ACC112 (cell line): ENCODE measurements at regions not wholly inside any gene's neighbourhood (a gene's known extent, or its start where the extent isn't known, plus 50 kb on each side); places are given as distances from the start of the nearest gene placed in this dataset.
A peak's percentile ranks its signal among the peaks of the same experiment; 100 is the strongest.

Source experiments
- H2AFZ ChIP-seq: fragments of 200-600 bp; sonication (generic); one replicate; pipeline ENCODE4 v1.6.0; 2017; ENCODE audit warnings: antibody characterized with exemption, low read length; ENCODE audit not compliant: unreplicated experiment
- H3K27ac ChIP-seq: fragments of 200-600 bp; sonication (generic); 2 replicates; pipeline ENCODE4 v1.5.1; 2014; ENCODE audit warnings: low read depth, mild to moderate bottlenecking, antibody characterized with exemption, low read length, moderate library complexity
- H3K27me3 ChIP-seq: fragments of 200-600 bp; sonication (generic); 2 replicates; pipeline ENCODE4 v1.6.1; 2014; ENCODE audit warnings: mild to moderate bottlenecking, antibody characterized with exemption, low read length, moderate library complexity, mixed read lengths; ENCODE audit not compliant: insufficient read depth
- H3K36me3 ChIP-seq: fragments of 200-600 bp; sonication (generic); 2 replicates; pipeline ENCODE4 v1.6.1; 2016; ENCODE audit warnings: mild to moderate bottlenecking, antibody characterized with exemption, low read length, moderate library complexity, mixed read lengths; ENCODE audit not compliant: insufficient read depth
- H3K4me1 ChIP-seq: fragments of 200-600 bp; sonication (generic); one replicate; pipeline ENCODE4 v1.6.1; 2016; ENCODE audit warnings: low read length, mixed read lengths; ENCODE audit not compliant: insufficient read depth, unreplicated experiment, control insufficient read depth
- H3K4me3 ChIP-seq: fragments of 200-600 bp; sonication (generic); 2 replicates; pipeline ENCODE4 v1.5.1; 2014; ENCODE audit warnings: mild to moderate bottlenecking, low read depth, low read length
- H3K79me2 ChIP-seq: fragments of 200-600 bp; sonication (generic); one replicate; pipeline ENCODE4 v1.6.0; 2016; ENCODE audit warnings: low read length; ENCODE audit not compliant: control insufficient read depth, unreplicated experiment, insufficient read depth

- no peak overlapping the region for H3K4me3 ChIP-seq
- H3K36me3 ChIP-seq: no peaks in the 10 kb centered on the region
- H3K4me1 ChIP-seq: peaks cover 8% of the 10 kb centered on the region
- no peak overlapping the region for H2AFZ ChIP-seq
- no peak overlapping the region for H3K27ac ChIP-seq
- H3K79me2 ChIP-seq: no peaks in the 10 kb centered on the region
- H3K27me3 ChIP-seq: no peaks in the 10 kb centered on the region
Measured at GRCh38 chr6:111957623-111958315, 84.5 kb upstream of the FYN start.

DNA sequence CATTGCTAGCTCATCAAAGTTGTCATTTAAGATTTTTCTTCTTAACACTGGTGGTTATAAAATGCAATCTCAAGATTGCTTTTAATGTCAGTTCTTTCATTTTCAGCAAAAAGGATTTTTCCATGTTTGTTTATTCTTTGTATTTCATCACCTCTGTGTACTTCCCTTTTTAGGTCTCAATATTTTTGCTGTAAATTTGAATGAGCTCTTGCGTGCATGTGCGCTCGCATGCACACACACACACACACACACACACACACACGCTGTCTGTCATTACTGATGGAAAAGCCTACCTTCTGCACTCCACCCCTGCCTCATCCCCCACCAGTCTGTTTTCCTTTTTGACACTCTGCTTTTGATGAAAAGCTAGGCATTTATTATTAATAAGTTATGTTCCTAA, 85.3 kb upstream of the FYN start:
- Histone ChIP-seq H3K27me3 (no peaks in the 10 kb centered on the region), H3K4me1 (peaks cover under 1% of the 10 kb centered on the region), H2AFZ (no peak overlapping the region), H3K27ac (no peak overlapping the region), H3K36me3 (no peaks in the 10 kb centered on the region), H3K79me2 (no peaks in the 10 kb centered on the region), H3K4me3 (no peak overlapping the region)

DNA sequence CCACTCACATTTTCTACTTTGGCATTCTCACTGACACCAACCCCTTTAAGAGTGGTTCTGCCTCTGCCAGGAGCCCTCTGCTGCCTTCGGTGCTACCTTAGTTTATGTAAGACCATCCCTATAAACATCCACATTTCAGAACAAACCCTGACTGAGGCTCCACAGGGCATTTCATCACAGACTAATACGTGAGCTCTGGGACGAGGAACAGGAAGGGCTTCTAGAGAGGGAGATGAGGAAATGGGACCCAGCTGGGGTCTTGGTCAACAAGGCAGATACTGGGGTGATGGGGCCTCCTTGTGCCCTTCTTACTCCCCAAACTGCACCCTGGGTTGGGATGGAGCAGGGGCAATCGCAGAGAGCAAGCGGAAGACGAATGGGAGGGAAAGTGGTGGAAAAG, 86.5 kb upstream of the FYN start:
- H3K79me2 ChIP-seq: no peaks in the 10 kb centered on the region
- H3K27ac ChIP-seq: no peak overlapping the region
- H3K36me3 ChIP-seq: no peaks in the 10 kb centered on the region
- no peak overlapping the region for H2AFZ ChIP-seq
- H3K27me3 ChIP-seq: no peaks in the 10 kb centered on the region
- H3K4me3 ChIP-seq: no peak overlapping the region
- no peaks in the 10 kb centered on the region for H3K4me1 ChIP-seq

DNA sequence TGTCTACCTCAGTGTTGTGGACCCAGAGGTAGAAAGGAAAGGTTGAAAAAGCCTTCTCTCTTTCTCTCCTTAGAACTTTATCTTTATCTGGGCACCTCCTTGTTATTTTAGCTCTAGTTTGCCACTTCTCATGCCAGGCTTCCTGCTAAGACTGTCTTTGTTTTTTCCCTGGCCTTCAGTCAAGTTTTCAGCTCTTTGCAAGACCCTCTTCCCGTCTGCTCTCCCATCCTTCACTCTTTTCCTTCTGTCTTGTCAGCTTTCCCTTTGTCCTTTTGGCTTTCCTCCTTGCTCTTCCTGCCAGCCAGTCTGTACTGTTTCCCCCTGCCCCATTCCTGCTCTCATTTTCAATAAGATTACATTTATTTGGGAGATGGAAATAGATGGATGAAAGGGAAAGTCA, 86.8 kb upstream of the CCN6 start:
- H2AFZ ChIP-seq: no peak overlapping the region
- H3K27me3 ChIP-seq: no peaks in the 10 kb centered on the region
- no peaks in the 10 kb centered on the region for H3K36me3 ChIP-seq
- H3K79me2 ChIP-seq: no peaks in the 10 kb centered on the region
- H3K4me3 ChIP-seq: no peak overlapping the region
- no peak overlapping the region for H3K27ac ChIP-seq
- H3K4me1 ChIP-seq: peaks cover 11% of the 10 kb centered on the region

DNA sequence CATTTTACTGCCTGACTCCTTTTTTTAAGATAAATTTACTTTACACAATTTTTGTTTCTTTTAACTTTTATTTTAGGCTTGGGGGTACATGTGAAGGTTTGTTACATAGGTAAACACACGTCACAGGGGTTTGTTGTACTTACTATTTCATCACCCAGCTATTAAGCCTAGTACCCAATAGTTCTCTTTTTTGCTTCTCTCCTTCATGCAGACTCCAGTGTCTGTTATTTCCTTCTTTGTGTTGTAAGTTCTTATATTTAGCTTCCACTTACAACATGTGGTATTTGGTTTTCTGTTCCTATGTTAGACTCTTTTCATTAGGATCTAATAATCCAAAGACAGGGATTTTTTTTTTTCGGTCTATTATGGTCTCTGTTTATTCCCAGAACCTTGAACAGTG, 83.5 kb upstream of the CCN6 start:
- Histone ChIP-seq H3K4me1 (peaks cover 32% of the 10 kb centered on the region), H2AFZ (no peak overlapping the region), H3K36me3 (no peaks in the 10 kb centered on the region), H3K4me3 (no peak overlapping the region), H3K79me2 (no peaks in the 10 kb centered on the region), H3K27ac (no peak overlapping the region), H3K27me3 (no peaks in the 10 kb centered on the region)

GRCh38 chr6:111971181-111971841, 82.6 kb upstream of the CCN6 start:
- Histone ChIP-seq H3K79me2 (no peaks in the 10 kb centered on the region), H3K27ac (peak overlapping the region; percentile 93), H3K36me3 (no peaks in the 10 kb centered on the region), H2AFZ (peak overlapping the region; percentile 1), H3K27me3 (no peaks in the 10 kb centered on the region), H3K4me1 (peaks cover 32% of the 10 kb centered on the region), H3K4me3 (no peak overlapping the region)

GRCh38 chr6:111971866-111972532, 81.9 kb upstream of the CCN6 start:
- Histone ChIP-seq H3K27ac (peak overlapping the region; percentile 93), H2AFZ (peak overlapping the region; percentile 52), H3K27me3 (no peaks in the 10 kb centered on the region), H3K4me1 (peaks cover 32% of the 10 kb centered on the region), H3K36me3 (no peaks in the 10 kb centered on the region), H3K4me3 (no peak overlapping the region), H3K79me2 (no peaks in the 10 kb centered on the region)

- Histone ChIP-seq H3K4me3 (peak overlapping the region; percentile 46), H2AFZ (peak overlapping the region; percentile 41)
Measured at GRCh38 chr6:111972745-111973117, 81.2 kb upstream of the CCN6 start.

DNA sequence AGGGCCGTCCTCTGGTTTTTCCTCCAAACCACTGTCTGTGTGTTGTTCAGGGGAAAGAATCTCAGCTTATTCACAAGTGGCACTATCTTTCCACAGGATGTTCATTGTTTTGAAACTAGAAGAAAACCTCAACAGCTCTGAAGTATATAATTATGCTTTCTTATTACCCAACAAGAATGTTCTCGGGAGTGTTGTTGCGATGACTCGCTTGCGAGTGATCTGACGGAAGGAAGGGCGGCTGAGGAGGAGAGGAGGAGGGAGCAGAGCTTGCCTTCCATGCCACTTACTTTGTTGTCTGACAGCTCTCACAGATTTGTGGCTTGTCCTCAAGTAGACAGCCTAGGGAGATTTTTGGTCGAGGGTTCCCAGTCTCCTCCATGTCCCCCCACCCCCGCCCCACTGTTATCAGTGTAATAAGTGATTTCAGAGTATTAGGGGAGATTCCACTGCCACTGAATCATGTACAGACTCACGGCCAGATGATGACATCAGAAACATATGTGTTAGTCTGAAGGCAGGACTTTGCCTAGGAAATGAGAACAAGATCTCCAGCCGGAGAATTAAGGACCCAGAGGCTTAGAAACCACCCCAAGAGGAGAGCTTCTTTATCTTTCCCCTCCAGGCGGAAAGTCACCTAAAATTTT, 80.7 kb upstream of the CCN6 start:
- Histone ChIP-seq H3K4me1 (peaks cover 32% of the 10 kb centered on the region), H3K36me3 (no peaks in the 10 kb centered on the region), H3K79me2 (no peaks in the 10 kb centered on the region), H3K27ac (peak overlapping the region; percentile 93), H3K4me3 (peak overlapping the region; percentile 46), H3K27me3 (no peaks in the 10 kb centered on the region), H2AFZ (peak overlapping the region; percentile 41)

More at GRCh38 chr6:111972745-111973117, 81.2 kb upstream of the CCN6 start:
- Histone ChIP-seq H3K27me3 (no peaks in the 10 kb centered on the region), H3K36me3 (no peaks in the 10 kb centered on the region), H3K4me1 (peaks cover 32% of the 10 kb centered on the region), H3K27ac (peak overlapping the region; percentile 93), H3K79me2 (no peaks in the 10 kb centered on the region)

DNA sequence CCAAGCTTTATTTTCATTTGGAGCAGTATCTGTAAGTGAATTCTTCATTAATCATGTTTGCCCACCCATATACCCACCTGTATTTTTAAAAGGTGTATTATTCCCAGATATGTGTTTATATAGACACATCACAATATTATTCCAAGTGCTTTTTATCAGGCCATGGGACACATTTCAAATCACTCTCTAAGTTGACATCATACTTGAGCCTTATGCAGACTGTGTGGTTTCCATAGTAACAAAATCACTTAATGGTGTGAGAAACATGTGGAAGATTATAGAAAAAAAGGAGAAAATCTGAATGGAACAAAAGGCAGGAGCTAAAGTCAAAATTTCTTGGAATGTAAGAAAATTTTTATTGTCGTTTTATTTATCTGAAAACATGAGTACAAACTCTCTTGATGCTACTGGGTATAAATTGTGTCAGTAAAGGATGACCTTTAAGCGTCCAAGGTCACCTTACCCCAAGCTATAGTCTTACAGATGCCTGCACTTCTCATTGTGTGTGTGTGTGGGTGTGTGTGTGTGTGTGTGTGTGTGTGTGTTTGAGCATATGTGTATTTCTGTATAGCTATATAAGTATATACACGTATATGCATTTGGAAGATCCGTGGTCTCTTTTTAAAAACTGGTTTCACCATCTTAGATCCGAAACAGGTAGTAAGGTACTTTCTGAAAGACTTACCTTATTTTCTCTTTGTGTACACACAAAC, 79.8 kb upstream of the CCN6 start:
- no peaks in the 10 kb centered on the region for H3K36me3 ChIP-seq
- H2AFZ ChIP-seq: peak overlapping the region; percentile 17
- H3K4me3 ChIP-seq: peak overlapping the region; percentile 46
- H3K27me3 ChIP-seq: no peaks in the 10 kb centered on the region
- no peaks in the 10 kb centered on the region for H3K79me2 ChIP-seq
- H3K27ac ChIP-seq: peak overlapping the region; percentile 93
- H3K4me1 ChIP-seq: peaks cover 32% of the 10 kb centered on the region
